Cardiac fibroblast (primary cell): ENCODE measurements at regions not wholly inside any gene's neighbourhood (a gene's known extent, or its start where the extent isn't known, plus 50 kb on each side); places are given as distances from the start of the nearest gene placed in this dataset.
A peak's percentile ranks its signal among the peaks of the same experiment; 100 is the strongest.

Source experiments
- DNase-seq, 2 donors: peaks; one replicate each; pipeline versions ENCODE4 v3.0.0 to v3.0.0-alpha.2; 2010; ENCODE audit warnings: low read depth in 2 of 2
- H3K4me3 ChIP-seq, 2 donors: replicated peaks in 1 of 2; 1 replicate in 1 of 2; 2 replicates in 1 of 2; pipeline ENCODE4 v1.5.1; 2011; ENCODE audit warnings: low read depth in 2 of 2, low read length in 2 of 2, mild to moderate bottlenecking in 2 of 2, moderate library complexity in 1 of 2
- CTCF ChIP-seq: IDR thresholded peaks from one replicate; pipeline ENCODE4 v1.5.1; 2011; ENCODE audit warnings: low read depth, mild to moderate bottlenecking, low read length, inconsistent platforms

- DNase-seq, result no peak
- H3K4me3 ChIP-seq, result no peak overlapping the region
- no peak for TF ChIP-seq CTCF
These were observed 910.2 kb downstream of the TAF11L14 start for GRCh38 chr5:18544421-18544820.

GRCh38 chr5:18546591-18546990, 912.3 kb downstream of the TAF11L14 start:
- no peak for TF ChIP-seq CTCF
- DNase-seq, result no peak
- no peak overlapping the region for H3K4me3 ChIP-seq

- DNase-seq, result no peak
- H3K4me3 ChIP-seq, result no peak overlapping the region
- no peak for TF ChIP-seq CTCF
These were observed 917.5 kb downstream of the TAF11L14 start for GRCh38 chr5:18551716-18552115.

- no peak for TF ChIP-seq CTCF
- peak in 1 of 2 donors; percentile 33 for DNase-seq
- H3K4me3 ChIP-seq, result no peak overlapping the region
These were observed 919.0 kb downstream of the TAF11L14 start for GRCh38 chr5:18553269-18553668.

- H3K4me3 ChIP-seq, result no peak overlapping the region
- DNase-seq, result no peak
- no peak for TF ChIP-seq CTCF
These were observed 926.3 kb downstream of the TAF11L14 start for GRCh38 chr5:18560602-18561001.

- no peak overlapping the region for H3K4me3 ChIP-seq
- TF ChIP-seq CTCF, result no peak
- no peak for DNase-seq
These were observed 929.6 kb downstream of the TAF11L14 start for GRCh38 chr5:18563853-18564252.

GRCh38 chr5:18566671-18567070, 932.4 kb downstream of the TAF11L14 start:
- no peak for TF ChIP-seq CTCF
- DNase-seq, result no peak

More at GRCh38 chr5:18566671-18567070, 932.4 kb downstream of the TAF11L14 start:
- H3K4me3 ChIP-seq, result no peak overlapping the region
